SK-N-SH (cell line): ENCODE measurements at regions not wholly inside any gene's neighbourhood (a gene's known extent, or its start where the extent isn't known, plus 50 kb on each side); places are given as distances from the start of the nearest gene placed in this dataset.

ENCODE experiments used
- CTCF ChIA-PET: fragments of 300-600, 350-600 bp; formaldehyde crosslinking; extraction: SDS; loops from one replicate; lab custom pipeline; 2021; lab: Yijun Ruan, JAX
- POLR2A ChIA-PET: fragments of 350-600 bp; sonication (Branson Sonifier 250); formaldehyde crosslinking; extraction: SDS; loops from one replicate; lab custom pipeline; 2020; ENCODE audit warnings: antibody characterized with exemption, inconsistent platforms; lab: Yijun Ruan, JAX
- DNase-seq: peaks from one replicate; pipeline ENCODE4 v3.0.0; 2012
- H2AFZ ChIP-seq: fragments of 200-600 bp; sonication (generic); 2 replicates; pipeline ENCODE4 v1.8.1; 2016; ENCODE audit warnings: antibody characterized with exemption, mild to moderate bottlenecking, low read depth
- H3F3A ChIP-seq: fragments of 200-600 bp; sonication (generic); replicated peaks from 2 replicates; pipeline ENCODE3; 2016; ENCODE audit warnings: antibody characterized with exemption, mild to moderate bottlenecking; ENCODE audit not compliant: insufficient read depth
- H3K27ac ChIP-seq, 2 experiments: fragments of 200-500 bp in 1 of 2; fragments of 200-600 bp in 1 of 2; sonication (Bioruptor generic) in 1 of 2; sonication (generic), shearing (Covaris generic) in 1 of 2; 2 replicates each; pipeline versions ENCODE4 v1.5.1 to v1.6.1; 2014 to 2016; ENCODE audit warnings: low read depth in 2 of 2, inconsistent platforms in 1 of 2, low read length in 1 of 2, mild to moderate bottlenecking in 1 of 2, mixed read lengths in 1 of 2
- H3K27me3 ChIP-seq: fragments of 200-600 bp; sonication (generic), shearing (Covaris generic); 2 replicates; pipeline ENCODE4 v1.6.1; 2016; ENCODE audit warnings: mixed run types; ENCODE audit not compliant: insufficient read depth
- H3K36me3 ChIP-seq, 2 experiments: fragments of 200-500 bp in 1 of 2; fragments of 200-600 bp in 1 of 2; sonication (Bioruptor generic) in 1 of 2; sonication (generic) in 1 of 2; replicated peaks in 1 of 2; 2 replicates each; pipeline versions ENCODE3 to v1.5.1; 2014 to 2016; ENCODE audit warnings: low read length in 1 of 2, mild to moderate bottlenecking in 1 of 2; ENCODE audit not compliant: insufficient read depth in 2 of 2, control insufficient read depth in 1 of 2
- H3K4me1 ChIP-seq, 2 experiments: fragments of 200-500 bp in 1 of 2; fragments of 200-600 bp in 1 of 2; sonication (Bioruptor generic) in 1 of 2; sonication (generic), shearing (Covaris generic) in 1 of 2; 2 replicates each; pipeline versions ENCODE4 v1.5.1 to v1.6.1; 2014 to 2016; ENCODE audit warnings: low read depth in 1 of 2, low read length in 1 of 2, mixed run types in 1 of 2; ENCODE audit not compliant: insufficient read depth in 2 of 2, control insufficient read depth in 1 of 2
- H3K4me2 ChIP-seq: fragments of 200-600 bp; sonication (generic), shearing (Covaris generic); 2 replicates; pipeline ENCODE4 v1.6.1; 2017; ENCODE audit warnings: mixed run types
- H3K4me3 ChIP-seq, 2 experiments: fragments of 200-500 bp in 1 of 2; fragments of 200-600 bp in 1 of 2; sonication (Bioruptor generic) in 1 of 2; sonication (generic), shearing (Covaris generic) in 1 of 2; 2 replicates each; pipeline versions ENCODE4 v1.5.1 to v1.8.1; 2014 to 2016; ENCODE audit warnings: low read depth in 2 of 2, inconsistent platforms in 1 of 2, low read length in 1 of 2, mild to moderate bottlenecking in 1 of 2, mixed read lengths in 1 of 2, moderate library complexity in 1 of 2
- H3K79me2 ChIP-seq: fragments of 200-600 bp; sonication (generic); 2 replicates; pipeline ENCODE4 v1.8.1; 2017; ENCODE audit warnings: mild to moderate bottlenecking; ENCODE audit not compliant: insufficient read depth
- H3K9ac ChIP-seq: fragments of 200-600 bp; sonication (generic); 2 replicates; pipeline ENCODE4 v1.6.1; 2017; ENCODE audit warnings: mixed run types
- H3K9me2 ChIP-seq: fragments of 200-600 bp; sonication (generic); 2 replicates; pipeline ENCODE4 v1.6.1; 2017; ENCODE audit warnings: mixed run types
- H3K9me3 ChIP-seq: fragments of 200-600 bp; sonication (generic); 2 replicates; pipeline ENCODE4 v1.6.1; 2017; ENCODE audit warnings: mixed run types, mild to moderate bottlenecking, moderate library complexity
- H4K20me1 ChIP-seq: fragments of 200-600 bp; sonication (generic); 2 replicates; pipeline ENCODE4 v1.6.1; 2017; ENCODE audit warnings: mild to moderate bottlenecking, mixed run types; ENCODE audit not compliant: insufficient read depth
- EZH2phosphoT487 ChIP-seq: fragments of 200-600 bp; sonication (generic); IDR thresholded peaks from 2 replicates; pipeline ENCODE4 v1.6.1; 2017; ENCODE audit warnings: low read depth, mixed run types, mild to moderate bottlenecking, antibody characterized with exemption, moderate library complexity, borderline replicate concordance
- FOSL2 ChIP-seq: IDR thresholded peaks from 2 replicates; pipeline ENCODE4 v1.4.0; 2012; ENCODE audit warnings: low read depth, mild to moderate bottlenecking, moderate library complexity, borderline replicate concordance
- FOXJ3 ChIP-seq: sonication (generic); formaldehyde crosslinking; IDR thresholded peaks from 2 replicates; pipeline ENCODE4 v1.5.1; 2020; ENCODE audit warnings: mild to moderate bottlenecking, missing genetic modification reagents
- FOXM1 ChIP-seq: IDR thresholded peaks from 2 replicates; pipeline ENCODE4 v1.4.0; 2012; ENCODE audit warnings: low read depth, mild to moderate bottlenecking
- GABPA ChIP-seq: IDR thresholded peaks from 2 replicates; pipeline ENCODE4 v1.4.0; 2012; ENCODE audit warnings: low read depth, mild to moderate bottlenecking
- IRF3 ChIP-seq: fragments of 150-350 bp; IDR thresholded peaks from 2 replicates; pipeline ENCODE4 v1.6.1; 2016; ENCODE audit warnings: mild to moderate bottlenecking, low read depth, low read length
- JUND ChIP-seq: IDR thresholded peaks from 2 replicates; pipeline ENCODE4 v1.4.0; 2012
- MXI1 ChIP-seq: IDR thresholded peaks from 2 replicates; pipeline ENCODE4 v1.6.1; 2012; ENCODE audit warnings: mild to moderate bottlenecking, low read depth, low read length, improper control_type of control experiment
- NFIC ChIP-seq: IDR thresholded peaks from 2 replicates; pipeline ENCODE4 v1.4.0; 2012; ENCODE audit warnings: borderline replicate concordance
- NRF1 ChIP-seq: IDR thresholded peaks from 2 replicates; pipeline ENCODE4 v1.6.1; 2012; ENCODE audit warnings: low read depth, mild to moderate bottlenecking, low read length
- RCOR1 ChIP-seq: fragments of 150-350 bp; IDR thresholded peaks from 2 replicates; pipeline ENCODE4 v1.6.1; 2017; ENCODE audit warnings: antibody characterized with exemption, low read length
- SIN3A ChIP-seq: IDR thresholded peaks from 2 replicates; pipeline ENCODE4 v1.6.1; 2012; ENCODE audit warnings: low read depth, mild to moderate bottlenecking, low read length, moderate library complexity, borderline replicate concordance
- SMC3 ChIP-seq: IDR thresholded peaks from 2 replicates; pipeline ENCODE4 v1.6.1; 2012; ENCODE audit warnings: low read depth, low read length, improper control_type of control experiment
- TAF1 ChIP-seq: IDR thresholded peaks from 2 replicates; pipeline ENCODE4 v1.6.1; 2012; ENCODE audit warnings: low read depth, mild to moderate bottlenecking, low read length, moderate library complexity, borderline replicate concordance
- USF1 ChIP-seq: IDR thresholded peaks from 2 replicates; pipeline ENCODE4 v1.4.0; 2012; ENCODE audit warnings: low read depth, borderline replicate concordance
- USF2 ChIP-seq: fragments of 150-350 bp; IDR thresholded peaks from 2 replicates; pipeline ENCODE4 v1.6.1; 2017; ENCODE audit warnings: antibody characterized with exemption, low read length, low read depth, borderline replicate concordance
- WGBS: methylation state at CpG from one replicate; pipeline ENCODE4 v1.1.6; 2017; ENCODE audit warnings: low lambda C conversion rate; 5-methylcytosine and 5-hydroxymethylcytosine counted together
- TF ChIP-seq, protein P1 (sequence below): IDR thresholded peaks from 2 replicates; pipeline ENCODE4; 2012
- TF ChIP-seq, protein P2 (sequence below): IDR thresholded peaks from 2 replicates; pipeline ENCODE4 v1.6.1; 2012; ENCODE audit warnings: mild to moderate bottlenecking, low read depth, low read length, moderate library complexity

GRCh38 chr18:70420146-70420898 is 131.5 kb downstream of the SOCS6 start:
- TF ChIP-seq MXI1: no peak
- peak; percentile 24; the same call in 1 of the 2 replicates for TF ChIP-seq FOSL2
- Histone ChIP-seq H3K4me3 (no peak overlapping the region), H3K9ac (0 out of 2 replicates have a peak overlapping the region, but pooled peaks have one; percentile 7), H3K4me2 (0 out of 2 replicates have a peak overlapping the region, but pooled peaks have one; percentile 22), H3K27me3 (no peaks in the 10 kb centered on the region), H3K27ac (peak overlapping the region in 1 of 2 experiments; percentile 93; a peak in 3 of 4 replicates), H3K9me2 (no peaks in the 10 kb centered on the region), H2AFZ (0 out of 2 replicates have a peak overlapping the region, but pooled peaks have one; percentile 29), H3K36me3 (no peaks in the 10 kb centered on the region), H3K79me2 (no peaks in the 10 kb centered on the region), H4K20me1 (no peaks in the 10 kb centered on the region), H3F3A (peaks cover 27% of the 10 kb centered on the region), H3K4me1 (peaks cover 15 to 34% of the 10 kb centered on the region in 2 experiments), H3K9me3 (no peaks in the 10 kb centered on the region)
- POLR2A ChIA-PET: no interaction called here
- WGBS: 57% methylated on average over 4 of the region's 4 CpGs
- DNase-seq: no peak
- CTCF ChIA-PET: interaction anchor here (1.0 to 3.9 kb wide), 3 partner anchors 14 to 225 kb away, joined by 3 to 17 read pairs (median 3); no protein-coding TSS in a partner anchor

DNA sequence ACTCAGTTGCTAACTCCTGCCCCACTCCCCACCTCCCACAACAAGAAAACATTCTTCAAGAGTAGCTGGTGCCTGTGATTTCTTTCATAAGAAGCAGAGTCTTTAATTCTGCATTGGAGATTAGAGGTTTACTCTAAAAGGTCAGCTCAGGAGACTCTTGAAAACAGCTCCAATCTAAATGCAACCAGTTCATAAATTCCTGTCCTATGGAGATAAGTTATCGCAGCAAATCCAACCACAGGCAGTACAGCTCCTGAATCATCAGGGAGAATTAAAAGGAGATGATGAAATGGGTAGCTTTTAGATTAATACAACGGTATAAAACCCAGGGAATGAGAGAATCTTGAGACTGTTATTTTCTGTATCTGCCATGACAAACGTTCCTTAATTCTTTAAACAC is 130.7 kb downstream of the SOCS6 start:
- 18% methylated on average over 3 of the region's 3 CpGs for WGBS
- Histone ChIP-seq H3K4me3 (no peak overlapping the region), H3K27me3 (no peaks in the 10 kb centered on the region), H3K27ac (peak overlapping the region; percentile 29 to 93; a peak in 3 of 4 replicates), H3K79me2 (no peaks in the 10 kb centered on the region), H3K9ac (no peak overlapping the region), H4K20me1 (no peaks in the 10 kb centered on the region), H3K4me1 (peaks cover 15 to 34% of the 10 kb centered on the region in 2 experiments), H3K4me2 (peak overlapping the region; percentile 22; the same call in 1 of the 2 replicates), H2AFZ (peak overlapping the region; percentile 61), H3F3A (peaks cover 27% of the 10 kb centered on the region), H3K9me2 (no peaks in the 10 kb centered on the region), H3K9me3 (no peaks in the 10 kb centered on the region), H3K36me3 (no peaks in the 10 kb centered on the region)
- ChIA-PET POLR2A (no interaction called here), CTCF (interaction anchor here (1.0 to 1.7 kb wide), 2 partner anchors 14 to 224 kb away, joined by 3 to 5 read pairs; no protein-coding TSS in a partner anchor)
- DNase-seq: no peak
- TF ChIP-seq SMC3 (no peak), NFIC (no peak), USF2 (no peak), NRF1 (no peak), GABPA (no peak), IRF3 (no peak), USF1 (no peak), SIN3A (no peak), FOXJ3 (CRISPR knock-in tag) (no peak), EZH2phosphoT487 (no peak), TAF1 (no peak), JUND (peak; percentile 59), RCOR1 (no peak), MXI1 (no peak), FOXM1 (no peak)
- TF ChIP-seq, protein P1, sequence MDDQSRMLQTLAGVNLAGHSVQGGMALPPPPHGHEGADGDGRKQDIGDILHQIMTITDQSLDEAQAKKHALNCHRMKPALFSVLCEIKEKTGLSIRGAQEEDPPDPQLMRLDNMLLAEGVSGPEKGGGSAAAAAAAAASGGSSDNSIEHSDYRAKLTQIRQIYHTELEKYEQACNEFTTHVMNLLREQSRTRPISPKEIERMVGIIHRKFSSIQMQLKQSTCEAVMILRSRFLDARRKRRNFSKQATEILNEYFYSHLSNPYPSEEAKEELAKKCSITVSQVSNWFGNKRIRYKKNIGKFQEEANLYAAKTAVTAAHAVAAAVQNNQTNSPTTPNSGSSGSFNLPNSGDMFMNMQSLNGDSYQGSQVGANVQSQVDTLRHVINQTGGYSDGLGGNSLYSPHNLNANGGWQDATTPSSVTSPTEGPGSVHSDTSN: peak; percentile 54; the same call in 1 of the 2 replicates
- TF ChIP-seq, protein P2, sequence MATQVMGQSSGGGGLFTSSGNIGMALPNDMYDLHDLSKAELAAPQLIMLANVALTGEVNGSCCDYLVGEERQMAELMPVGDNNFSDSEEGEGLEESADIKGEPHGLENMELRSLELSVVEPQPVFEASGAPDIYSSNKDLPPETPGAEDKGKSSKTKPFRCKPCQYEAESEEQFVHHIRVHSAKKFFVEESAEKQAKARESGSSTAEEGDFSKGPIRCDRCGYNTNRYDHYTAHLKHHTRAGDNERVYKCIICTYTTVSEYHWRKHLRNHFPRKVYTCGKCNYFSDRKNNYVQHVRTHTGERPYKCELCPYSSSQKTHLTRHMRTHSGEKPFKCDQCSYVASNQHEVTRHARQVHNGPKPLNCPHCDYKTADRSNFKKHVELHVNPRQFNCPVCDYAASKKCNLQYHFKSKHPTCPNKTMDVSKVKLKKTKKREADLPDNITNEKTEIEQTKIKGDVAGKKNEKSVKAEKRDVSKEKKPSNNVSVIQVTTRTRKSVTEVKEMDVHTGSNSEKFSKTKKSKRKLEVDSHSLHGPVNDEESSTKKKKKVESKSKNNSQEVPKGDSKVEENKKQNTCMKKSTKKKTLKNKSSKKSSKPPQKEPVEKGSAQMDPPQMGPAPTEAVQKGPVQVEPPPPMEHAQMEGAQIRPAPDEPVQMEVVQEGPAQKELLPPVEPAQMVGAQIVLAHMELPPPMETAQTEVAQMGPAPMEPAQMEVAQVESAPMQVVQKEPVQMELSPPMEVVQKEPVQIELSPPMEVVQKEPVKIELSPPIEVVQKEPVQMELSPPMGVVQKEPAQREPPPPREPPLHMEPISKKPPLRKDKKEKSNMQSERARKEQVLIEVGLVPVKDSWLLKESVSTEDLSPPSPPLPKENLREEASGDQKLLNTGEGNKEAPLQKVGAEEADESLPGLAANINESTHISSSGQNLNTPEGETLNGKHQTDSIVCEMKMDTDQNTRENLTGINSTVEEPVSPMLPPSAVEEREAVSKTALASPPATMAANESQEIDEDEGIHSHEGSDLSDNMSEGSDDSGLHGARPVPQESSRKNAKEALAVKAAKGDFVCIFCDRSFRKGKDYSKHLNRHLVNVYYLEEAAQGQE: no peak
